GM12872 (cell line): ENCODE measurements at regions not wholly inside any gene's neighbourhood (a gene's known extent, or its start where the extent isn't known, plus 50 kb on each side); places are given as distances from the start of the nearest gene placed in this dataset.

Experiments used
- TF ChIP-seq, protein P1 (sequence below): IDR thresholded peaks from 3 replicates; pipeline ENCODE4 v1.5.1; 2011; ENCODE audit warnings: low read depth, mild to moderate bottlenecking, low read length, moderate library complexity; ENCODE audit not compliant: insufficient read depth

DNA sequence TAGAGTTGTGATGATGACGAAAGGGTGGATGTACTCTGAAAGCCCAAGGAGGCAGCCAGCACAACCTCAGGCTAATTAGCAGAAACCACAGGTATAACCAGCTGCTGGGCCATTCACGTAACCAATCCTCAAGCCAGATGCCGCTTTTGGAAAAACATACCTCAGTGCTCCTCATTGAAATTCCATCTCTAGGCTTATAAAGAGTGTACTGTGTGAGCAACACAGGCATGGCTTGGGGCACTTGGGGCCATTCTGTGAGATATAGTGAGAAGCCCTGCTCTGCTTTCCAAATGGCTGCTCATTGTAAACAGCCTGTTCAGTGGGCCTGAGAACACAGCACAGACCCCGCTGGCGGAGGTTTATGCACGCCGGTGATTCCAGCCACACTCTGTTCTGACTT is 182.1 kb upstream of the HHIP start:
- TF ChIP-seq, protein P1, sequence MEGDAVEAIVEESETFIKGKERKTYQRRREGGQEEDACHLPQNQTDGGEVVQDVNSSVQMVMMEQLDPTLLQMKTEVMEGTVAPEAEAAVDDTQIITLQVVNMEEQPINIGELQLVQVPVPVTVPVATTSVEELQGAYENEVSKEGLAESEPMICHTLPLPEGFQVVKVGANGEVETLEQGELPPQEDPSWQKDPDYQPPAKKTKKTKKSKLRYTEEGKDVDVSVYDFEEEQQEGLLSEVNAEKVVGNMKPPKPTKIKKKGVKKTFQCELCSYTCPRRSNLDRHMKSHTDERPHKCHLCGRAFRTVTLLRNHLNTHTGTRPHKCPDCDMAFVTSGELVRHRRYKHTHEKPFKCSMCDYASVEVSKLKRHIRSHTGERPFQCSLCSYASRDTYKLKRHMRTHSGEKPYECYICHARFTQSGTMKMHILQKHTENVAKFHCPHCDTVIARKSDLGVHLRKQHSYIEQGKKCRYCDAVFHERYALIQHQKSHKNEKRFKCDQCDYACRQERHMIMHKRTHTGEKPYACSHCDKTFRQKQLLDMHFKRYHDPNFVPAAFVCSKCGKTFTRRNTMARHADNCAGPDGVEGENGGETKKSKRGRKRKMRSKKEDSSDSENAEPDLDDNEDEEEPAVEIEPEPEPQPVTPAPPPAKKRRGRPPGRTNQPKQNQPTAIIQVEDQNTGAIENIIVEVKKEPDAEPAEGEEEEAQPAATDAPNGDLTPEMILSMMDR, result no peak

DNA sequence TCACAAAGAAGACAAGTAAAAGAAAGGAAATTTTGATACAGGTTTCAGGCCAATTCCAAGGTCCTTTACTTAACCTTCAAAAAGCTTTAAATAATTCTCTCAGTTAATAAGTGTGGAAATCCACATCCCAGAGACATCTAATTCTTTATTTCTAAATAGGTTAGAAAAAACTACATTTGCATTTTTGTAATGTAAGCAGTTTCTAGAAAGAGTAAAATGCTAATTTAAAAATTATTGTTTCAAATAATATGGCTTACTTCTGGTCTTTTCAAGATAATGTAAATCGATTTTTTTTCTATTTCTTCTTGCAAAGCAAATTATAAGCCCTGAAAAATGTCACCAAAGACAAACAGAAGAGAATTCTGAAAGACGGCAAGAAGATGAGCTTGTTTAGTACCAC is 180.4 kb upstream of the HHIP start:
- TF ChIP-seq, protein P1, result no peak

DNA sequence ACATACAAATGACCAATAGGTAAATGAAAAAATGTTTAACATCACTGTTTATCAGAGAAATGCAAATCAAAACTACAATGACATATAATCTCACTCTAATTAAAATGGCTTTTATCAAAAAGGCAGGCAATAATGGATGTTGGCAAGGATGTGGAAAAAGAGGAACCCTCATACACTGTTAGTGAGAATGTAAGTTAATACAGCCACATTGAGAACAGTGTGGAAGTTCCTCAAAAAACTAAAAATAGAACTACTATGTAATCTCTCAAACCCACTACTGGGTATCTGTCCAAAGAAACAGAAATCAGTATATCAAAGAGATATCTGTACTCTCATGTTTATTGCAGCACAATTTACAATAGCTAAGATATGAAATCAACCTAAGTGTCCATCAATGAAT is 165.9 kb upstream of the HHIP start:
- TF ChIP-seq, protein P1, result no peak

DNA sequence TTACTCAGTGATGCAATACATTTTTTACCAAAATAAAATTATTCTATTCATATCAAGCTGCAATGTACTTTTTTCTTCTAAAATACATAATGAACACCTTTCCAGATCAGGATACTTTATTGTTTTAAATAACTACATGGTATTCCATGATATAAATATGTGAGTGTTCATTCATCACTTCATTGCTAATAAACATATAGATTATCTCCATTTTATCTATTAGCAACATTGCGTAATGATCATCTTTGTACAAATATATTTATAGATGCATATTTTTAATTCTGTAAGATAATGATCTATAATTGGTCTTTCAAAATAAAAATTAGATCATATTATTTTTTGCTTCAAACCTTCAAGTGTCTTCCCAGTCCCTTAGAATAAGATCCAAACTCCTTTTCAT is 156.1 kb upstream of the HHIP start:
- TF ChIP-seq, protein P1, result no peak

DNA sequence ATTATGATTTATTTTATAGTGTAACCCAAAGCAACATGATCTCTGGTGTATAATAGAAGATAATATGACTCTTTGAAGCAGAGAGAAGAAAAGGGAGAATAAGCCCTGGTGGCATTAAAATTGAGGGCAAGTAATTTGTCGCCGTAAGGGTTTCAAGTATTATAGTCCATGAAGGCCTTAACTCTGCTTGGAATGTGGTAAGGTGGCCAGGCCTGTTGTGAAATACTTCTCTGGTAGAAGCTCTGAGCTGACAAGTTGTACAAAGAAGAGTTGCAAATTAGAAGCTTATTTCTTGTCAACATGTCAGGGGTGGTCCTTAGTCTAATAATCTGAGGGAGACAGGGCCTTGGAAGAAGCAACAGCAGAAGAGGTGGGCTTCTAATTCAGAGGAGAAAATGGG is 151.7 kb upstream of the HHIP start:
- TF ChIP-seq, protein P1, result no peak

DNA sequence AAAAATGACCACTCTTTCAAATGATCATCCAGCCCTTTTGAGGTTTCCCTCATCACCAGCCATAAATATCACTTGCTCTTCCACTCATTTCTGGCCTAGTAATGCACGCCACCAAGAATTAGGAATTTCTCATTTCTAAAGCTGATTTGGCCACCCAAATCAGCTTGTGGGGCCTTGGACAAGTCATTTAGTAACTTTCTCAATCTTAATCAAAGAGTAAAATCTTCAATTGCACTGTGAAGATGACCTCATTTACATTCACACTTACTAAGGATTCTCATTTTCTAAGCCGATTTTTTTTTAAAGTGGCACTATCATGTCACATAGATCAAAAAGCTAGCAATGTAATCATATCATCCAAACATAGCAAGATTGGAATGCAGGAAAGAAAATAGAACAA is 150.0 kb upstream of the HHIP start:
- TF ChIP-seq, protein P1, result no peak

DNA sequence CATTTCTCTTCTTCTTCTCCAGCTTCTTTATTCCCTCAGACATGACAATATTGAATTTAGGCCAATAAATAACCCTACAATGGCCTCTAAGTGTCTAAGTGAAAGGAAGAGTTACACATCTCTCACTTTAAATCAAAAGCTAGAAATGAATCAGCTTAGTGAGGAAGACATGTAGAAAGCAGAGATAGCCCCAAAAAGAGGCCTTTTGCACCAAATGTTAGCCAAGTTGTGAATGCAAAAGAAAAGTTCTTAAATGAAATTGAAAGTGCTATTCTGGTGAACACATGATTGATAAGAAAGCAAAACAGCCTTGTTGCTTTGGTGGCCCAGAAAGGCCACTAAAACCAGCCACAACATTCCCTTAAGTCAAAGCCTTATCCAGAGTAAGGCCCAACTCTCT is 146.2 kb upstream of the HHIP start:
- TF ChIP-seq, protein P1, result no peak
